HG02571 (cell line): ENCODE measurements at regions not wholly inside any gene's neighbourhood (a gene's known extent, or its start where the extent isn't known, plus 50 kb on each side); places are given as distances from the start of the nearest gene placed in this dataset.
"Not testable (repeated sequence)": the region's sequence is repeated elsewhere in the genome, so short reads cannot be mapped to it uniquely, and the experiment has no call there.

Experiments used
- ATAC-seq: cut with Tn5 transposase; IDR thresholded peaks from one replicate; pipeline ENCODE4 v1.9.1; 2021; ENCODE audit warnings: mild to moderate bottlenecking, moderate library complexity; ENCODE audit not compliant: unreplicated experiment

GRCh38 chr11:29263971-29264682, 752.7 kb downstream of the KCNA4 start:
- ATAC-seq = no peak

- ATAC-seq = no peak
Observed at GRCh38 chr11:29261831-29262230, 755.0 kb downstream of the KCNA4 start.

GRCh38 chr11:29260939-29261705, 755.7 kb downstream of the KCNA4 start:
- ATAC-seq = no peak

GRCh38 chr11:29258411-29258810, 758.4 kb downstream of the KCNA4 start:
- ATAC-seq = no peak

- no peak for ATAC-seq
Observed at GRCh38 chr11:29256580-29256979, 760.2 kb downstream of the KCNA4 start.

GRCh38 chr11:29255401-29255800, 761.4 kb downstream of the KCNA4 start:
- ATAC-seq = no peak

GRCh38 chr11:29251738-29252137, 765.1 kb downstream of the KCNA4 start:
- ATAC-seq = no peak

- ATAC-seq = no peak
Observed at GRCh38 chr11:29249713-29250112, 767.1 kb downstream of the KCNA4 start.

- no peak for ATAC-seq
Observed at GRCh38 chr11:29244355-29244754, 772.5 kb downstream of the KCNA4 start.

- ATAC-seq = no peak
Observed at GRCh38 chr11:29243616-29244015, 773.2 kb downstream of the KCNA4 start.

- ATAC-seq = no peak
Observed at GRCh38 chr11:29231991-29232390, 784.8 kb downstream of the KCNA4 start.

- ATAC-seq = no peak
Observed at GRCh38 chr11:29231586-29231985, 785.2 kb downstream of the KCNA4 start.

GRCh38 chr11:29227811-29228210, 789.0 kb downstream of the KCNA4 start:
- no peak for ATAC-seq

- ATAC-seq = no peak
Observed at GRCh38 chr11:29224739-29225384, 792.0 kb downstream of the KCNA4 start.

- ATAC-seq = not testable (repeated sequence)
Observed at GRCh38 chr11:29219531-29219930, 797.3 kb downstream of the KCNA4 start.

- no peak for ATAC-seq
Observed at GRCh38 chr11:29217901-29218300, 798.9 kb downstream of the KCNA4 start.

- no peak for ATAC-seq
Observed at GRCh38 chr11:29214833-29215232, 802.0 kb downstream of the KCNA4 start.

- ATAC-seq = no peak
Observed at GRCh38 chr11:29211202-29211601, 805.6 kb downstream of the KCNA4 start.

- no peak for ATAC-seq
Observed at GRCh38 chr11:29210426-29210825, 806.4 kb downstream of the KCNA4 start.

GRCh38 chr11:29208117-29208516, 808.7 kb downstream of the KCNA4 start:
- ATAC-seq = no peak

- ATAC-seq = no peak
Observed at GRCh38 chr11:29200791-29201562, 815.9 kb downstream of the KCNA4 start.
